ENCODE measurements at regions not wholly inside any gene's neighbourhood (a gene's known extent, or its start where the extent isn't known, plus 50 kb on each side); places are given as distances from the start of the nearest gene placed in this dataset.

DNA sequence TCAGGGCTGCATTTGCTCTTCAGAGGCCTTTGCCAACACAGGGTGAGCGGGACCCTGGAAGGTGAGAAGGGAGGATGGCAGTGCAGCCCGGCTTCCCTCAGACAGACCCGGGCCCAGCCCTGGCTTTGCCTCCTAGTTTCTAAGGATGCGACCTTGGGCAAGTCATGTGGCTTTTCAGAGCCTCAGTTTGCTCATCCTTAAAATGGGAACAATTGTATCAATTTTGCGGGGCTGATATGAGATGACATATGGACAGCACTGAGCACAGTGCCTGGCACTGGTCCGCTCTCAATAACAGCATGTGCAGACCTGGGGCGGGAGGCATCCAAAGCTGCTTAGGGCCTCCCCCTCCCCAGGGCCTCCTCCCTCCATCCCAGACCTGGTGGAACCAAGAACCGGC is 74.7 kb upstream of the THY1 start:
- FAIRE-seq (no peak), DNase-seq (ENCODE audit: low read depth) (no peak)
- H3K4me3 ChIP-seq (ENCODE audit: insufficient read depth, low read depth, low read length) = no peak overlapping the region
- Mint-ChIP-seq H3K4me1 (ENCODE audit: low read depth, unreplicated experiment) (no peaks in the 10 kb centered on the region), H3K27me3 (ENCODE audit: low read depth, unreplicated experiment) (peaks cover 77% of the 10 kb centered on the region), H3K9me3 (ENCODE audit: unreplicated experiment) (peaks cover 9% of the 10 kb centered on the region), H3K27ac (ENCODE audit: unreplicated experiment) (no peak overlapping the region), H3K4me3 (ENCODE audit: unreplicated experiment) (no peak overlapping the region), H3K36me3 (ENCODE audit: low read depth, unreplicated experiment) (no peaks in the 10 kb centered on the region)
- H2AFZ ChIP-seq (ENCODE audit: low read depth, low read length) = no peak overlapping the region
- no peaks in the 10 kb centered on the region for H4K20me1 ChIP-seq (ENCODE audit: insufficient read depth, low read length)
- TF ChIP-seq, protein P1, sequence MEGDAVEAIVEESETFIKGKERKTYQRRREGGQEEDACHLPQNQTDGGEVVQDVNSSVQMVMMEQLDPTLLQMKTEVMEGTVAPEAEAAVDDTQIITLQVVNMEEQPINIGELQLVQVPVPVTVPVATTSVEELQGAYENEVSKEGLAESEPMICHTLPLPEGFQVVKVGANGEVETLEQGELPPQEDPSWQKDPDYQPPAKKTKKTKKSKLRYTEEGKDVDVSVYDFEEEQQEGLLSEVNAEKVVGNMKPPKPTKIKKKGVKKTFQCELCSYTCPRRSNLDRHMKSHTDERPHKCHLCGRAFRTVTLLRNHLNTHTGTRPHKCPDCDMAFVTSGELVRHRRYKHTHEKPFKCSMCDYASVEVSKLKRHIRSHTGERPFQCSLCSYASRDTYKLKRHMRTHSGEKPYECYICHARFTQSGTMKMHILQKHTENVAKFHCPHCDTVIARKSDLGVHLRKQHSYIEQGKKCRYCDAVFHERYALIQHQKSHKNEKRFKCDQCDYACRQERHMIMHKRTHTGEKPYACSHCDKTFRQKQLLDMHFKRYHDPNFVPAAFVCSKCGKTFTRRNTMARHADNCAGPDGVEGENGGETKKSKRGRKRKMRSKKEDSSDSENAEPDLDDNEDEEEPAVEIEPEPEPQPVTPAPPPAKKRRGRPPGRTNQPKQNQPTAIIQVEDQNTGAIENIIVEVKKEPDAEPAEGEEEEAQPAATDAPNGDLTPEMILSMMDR (IDR thresholded peaks at IDR 0.05; ENCODE audit: insufficient read depth, low read depth, low read length) = no peak
- TF ChIP-seq EZH2 (IDR thresholded peaks at IDR 0.05; ENCODE audit: insufficient read depth, low read length) = no peak
- H3K27ac ChIP-seq (ENCODE audit: low read depth, low read length) = no peak overlapping the region
- H3K4me1 ChIP-seq (ENCODE audit: insufficient read depth, low read length) = no peaks in the 10 kb centered on the region
- no peaks in the 10 kb centered on the region for H3K36me3 ChIP-seq (ENCODE audit: insufficient read depth, low read length)
- no peaks in the 10 kb centered on the region for H3K79me2 ChIP-seq (ENCODE audit: insufficient read depth, low read length)
- H3K27me3 ChIP-seq (ENCODE audit: insufficient read depth, low read length) = peaks cover 18% of the 10 kb centered on the region
- H3K9me3 ChIP-seq (ENCODE audit: insufficient read depth, low read depth, low read length) = no peaks in the 10 kb centered on the region
- no peak overlapping the region for H3K9ac ChIP-seq (ENCODE audit: low read length)
- H3K4me2 ChIP-seq (ENCODE audit: low read length) = no peak overlapping the region

GRCh38 chr11:119496997-119497396 is 74.0 kb upstream of the THY1 start:
- Histone ChIP-seq H3K4me3 (ENCODE audit: insufficient read depth, low read depth, low read length) (no peak overlapping the region), H3K79me2 (ENCODE audit: insufficient read depth, low read length) (no peaks in the 10 kb centered on the region), H3K4me1 (ENCODE audit: insufficient read depth, low read length) (no peaks in the 10 kb centered on the region), H3K27me3 (ENCODE audit: insufficient read depth, low read length) (peaks cover 18% of the 10 kb centered on the region), H3K36me3 (ENCODE audit: insufficient read depth, low read length) (no peaks in the 10 kb centered on the region), H2AFZ (ENCODE audit: low read depth, low read length) (no peak overlapping the region), H3K9me3 (ENCODE audit: insufficient read depth, low read depth, low read length) (no peaks in the 10 kb centered on the region), H3K9ac (ENCODE audit: low read length) (no peak overlapping the region), H4K20me1 (ENCODE audit: insufficient read depth, low read length) (no peaks in the 10 kb centered on the region), H3K27ac (ENCODE audit: low read depth, low read length) (no peak overlapping the region), H3K4me2 (ENCODE audit: low read length) (no peak overlapping the region)
- H3K27ac Mint-ChIP-seq (ENCODE audit: unreplicated experiment) = no peak overlapping the region
- H3K4me1 Mint-ChIP-seq (ENCODE audit: low read depth, unreplicated experiment) = no peaks in the 10 kb centered on the region
- DNase-seq (ENCODE audit: low read depth) = no peak
- peaks cover 9% of the 10 kb centered on the region for H3K9me3 Mint-ChIP-seq (ENCODE audit: unreplicated experiment)
- H3K4me3 Mint-ChIP-seq (ENCODE audit: unreplicated experiment) = no peak overlapping the region
- H3K27me3 Mint-ChIP-seq (ENCODE audit: low read depth, unreplicated experiment) = peaks cover 78% of the 10 kb centered on the region
- no peaks in the 10 kb centered on the region for H3K36me3 Mint-ChIP-seq (ENCODE audit: low read depth, unreplicated experiment)
- no peak for TF ChIP-seq EZH2 (IDR thresholded peaks at IDR 0.05; ENCODE audit: insufficient read depth, low read length)
- TF ChIP-seq, protein P1 (IDR thresholded peaks at IDR 0.05; ENCODE audit: insufficient read depth, low read depth, low read length) = no peak
- no peak for FAIRE-seq

DNA sequence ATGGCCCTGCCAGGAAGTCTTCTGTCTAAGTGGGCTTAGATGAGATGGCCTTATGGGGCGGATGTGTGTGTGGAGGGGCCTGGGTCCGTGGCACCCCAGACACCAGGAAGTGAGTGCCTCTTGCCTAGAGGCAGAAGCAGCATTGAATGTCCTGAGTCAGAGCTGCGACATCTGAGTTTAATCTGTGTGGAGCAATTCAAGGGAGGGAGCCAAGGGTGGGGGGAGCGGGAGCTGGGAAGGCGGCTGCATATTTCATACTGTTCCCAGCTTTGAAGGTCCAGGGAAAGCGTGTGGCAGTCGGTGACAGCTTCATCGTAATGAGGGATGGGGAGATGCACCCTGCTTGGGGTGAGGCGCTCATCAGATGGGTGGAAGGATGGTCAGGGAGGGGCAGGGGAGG is 73.5 kb upstream of the THY1 start:
- no peaks in the 10 kb centered on the region for H3K4me1 Mint-ChIP-seq (ENCODE audit: low read depth, unreplicated experiment)
- no peak for DNase-seq (ENCODE audit: low read depth)
- no peaks in the 10 kb centered on the region for H3K4me1 ChIP-seq (ENCODE audit: insufficient read depth, low read length)
- no peaks in the 10 kb centered on the region for H3K79me2 ChIP-seq (ENCODE audit: insufficient read depth, low read length)
- no peak overlapping the region for H3K27ac Mint-ChIP-seq (ENCODE audit: unreplicated experiment)
- H3K27me3 Mint-ChIP-seq (ENCODE audit: low read depth, unreplicated experiment) = peaks cover 77% of the 10 kb centered on the region
- H3K9me3 Mint-ChIP-seq (ENCODE audit: unreplicated experiment) = peaks cover 9% of the 10 kb centered on the region
- H3K36me3 Mint-ChIP-seq (ENCODE audit: low read depth, unreplicated experiment) = no peaks in the 10 kb centered on the region
- no peak for FAIRE-seq
- no peak overlapping the region for H3K4me3 ChIP-seq (ENCODE audit: insufficient read depth, low read depth, low read length)
- TF ChIP-seq, protein P1 (IDR thresholded peaks at IDR 0.05; ENCODE audit: insufficient read depth, low read depth, low read length) = no peak
- no peak for TF ChIP-seq EZH2 (IDR thresholded peaks at IDR 0.05; ENCODE audit: insufficient read depth, low read length)
- no peak overlapping the region for H2AFZ ChIP-seq (ENCODE audit: low read depth, low read length)
- H3K9me3 ChIP-seq (ENCODE audit: insufficient read depth, low read depth, low read length) = no peaks in the 10 kb centered on the region
- no peaks in the 10 kb centered on the region for H3K36me3 ChIP-seq (ENCODE audit: insufficient read depth, low read length)
- no peak overlapping the region for H3K4me3 Mint-ChIP-seq (ENCODE audit: unreplicated experiment)
- H4K20me1 ChIP-seq (ENCODE audit: insufficient read depth, low read length) = no peaks in the 10 kb centered on the region
- peaks cover 21% of the 10 kb centered on the region for H3K27me3 ChIP-seq (ENCODE audit: insufficient read depth, low read length)
- H3K27ac ChIP-seq (ENCODE audit: low read depth, low read length) = no peak overlapping the region
- no peak overlapping the region for H3K9ac ChIP-seq (ENCODE audit: low read length)
- H3K4me2 ChIP-seq (ENCODE audit: low read length) = no peak overlapping the region
